ENCODE measurements at regions not wholly inside any gene's neighbourhood (a gene's known extent, or its start where the extent isn't known, plus 50 kb on each side); places are given as distances from the start of the nearest gene placed in this dataset.

GRCh38 chr4:14049946-14050345 is 422.4 kb upstream of the BOD1L1 start:
- DNase-seq (ENCODE audit: low read depth) = no peak

GRCh38 chr4:14053291-14053690 is 425.8 kb upstream of the BOD1L1 start:
- DNase-seq (ENCODE audit: low read depth) = no peak

- DNase-seq (ENCODE audit: low read depth) = no peak
Observed at GRCh38 chr4:14054391-14054790, 426.9 kb upstream of the BOD1L1 start.

GRCh38 chr4:14059006-14059405 is 431.5 kb upstream of the BOD1L1 start:
- no peak for DNase-seq (ENCODE audit: low read depth)

- no peak for DNase-seq (ENCODE audit: low read depth)
Observed at GRCh38 chr4:14064984-14065383, 437.5 kb upstream of the BOD1L1 start.

GRCh38 chr4:14065406-14065805 is 437.9 kb upstream of the BOD1L1 start:
- no peak for DNase-seq (ENCODE audit: low read depth)

- DNase-seq (ENCODE audit: low read depth) = no peak
Observed at GRCh38 chr4:14066979-14067378, 439.5 kb upstream of the BOD1L1 start.

- no peak for DNase-seq (ENCODE audit: low read depth)
Observed at GRCh38 chr4:14069886-14070285, 442.4 kb upstream of the BOD1L1 start.

- no peak for DNase-seq (ENCODE audit: low read depth)
Observed at GRCh38 chr4:14070289-14070880, 442.9 kb upstream of the BOD1L1 start.

GRCh38 chr4:14072506-14072905 is 445.0 kb upstream of the BOD1L1 start:
- DNase-seq (ENCODE audit: low read depth) = no peak

GRCh38 chr4:14076776-14077175 is 449.3 kb upstream of the BOD1L1 start:
- no peak for DNase-seq (ENCODE audit: low read depth)

- no peak for DNase-seq (ENCODE audit: low read depth)
Observed at GRCh38 chr4:14078326-14078725, 450.8 kb upstream of the BOD1L1 start.

GRCh38 chr4:14079601-14080000 is 452.1 kb upstream of the BOD1L1 start:
- DNase-seq (ENCODE audit: low read depth) = no peak

- no peak for DNase-seq (ENCODE audit: low read depth)
Observed at GRCh38 chr4:14083150-14083549, 455.6 kb upstream of the BOD1L1 start.

- DNase-seq (ENCODE audit: low read depth) = no peak
Observed at GRCh38 chr4:14084598-14084997, 457.1 kb upstream of the BOD1L1 start.

GRCh38 chr4:14087459-14087858 is 459.9 kb upstream of the BOD1L1 start:
- DNase-seq (ENCODE audit: low read depth) = no peak

GRCh38 chr4:14087921-14088320 is 460.4 kb upstream of the BOD1L1 start:
- DNase-seq (ENCODE audit: low read depth) = no peak

GRCh38 chr4:14091531-14091930 is 464.0 kb upstream of the BOD1L1 start:
- DNase-seq (ENCODE audit: low read depth) = no peak

- no peak for DNase-seq (ENCODE audit: low read depth)
Observed at GRCh38 chr4:14091966-14092365, 464.4 kb upstream of the BOD1L1 start.

- no peak for DNase-seq (ENCODE audit: low read depth)
Observed at GRCh38 chr4:14092741-14093140, 465.2 kb upstream of the BOD1L1 start.

GRCh38 chr4:14095831-14096230 is 468.3 kb upstream of the BOD1L1 start:
- no peak for DNase-seq (ENCODE audit: low read depth)

- DNase-seq (ENCODE audit: low read depth) = no peak
Observed at GRCh38 chr4:14096396-14096965, 469.0 kb upstream of the BOD1L1 start.

- DNase-seq (ENCODE audit: low read depth) = no peak
Observed at GRCh38 chr4:14100349-14100748, 472.8 kb upstream of the BOD1L1 start.

- DNase-seq (ENCODE audit: low read depth) = no peak
Observed at GRCh38 chr4:14110407-14110806, 482.9 kb upstream of the BOD1L1 start.
